ENCODE measurements at regions not wholly inside any gene's neighbourhood (a gene's known extent, or its start where the extent isn't known, plus 50 kb on each side); places are given as distances from the start of the nearest gene placed in this dataset.

DNA sequence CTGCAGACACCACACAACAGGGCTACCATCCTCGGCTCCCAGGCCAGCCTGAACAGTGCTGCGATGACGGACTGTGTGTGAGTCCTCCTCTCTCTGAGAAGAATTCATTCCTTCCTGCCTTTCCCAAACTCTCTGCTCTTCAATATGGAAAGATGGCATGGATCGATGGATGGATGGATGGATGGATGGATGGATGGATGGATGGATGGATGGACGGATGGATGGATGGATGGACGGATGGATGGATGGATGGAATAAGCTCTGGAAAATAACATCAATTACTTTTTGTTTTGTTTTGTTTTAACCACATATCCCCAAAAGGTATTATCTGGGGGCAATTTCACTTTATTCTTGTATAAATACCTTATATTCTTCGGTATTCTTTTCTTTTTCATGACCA, 151.9 kb downstream of the AKR1D1 start:
- TF ChIP-seq EZH2 (IDR thresholded peaks at IDR 0.05; ENCODE audit: insufficient read depth, low read length), result no peak
- TF ChIP-seq, protein P1, sequence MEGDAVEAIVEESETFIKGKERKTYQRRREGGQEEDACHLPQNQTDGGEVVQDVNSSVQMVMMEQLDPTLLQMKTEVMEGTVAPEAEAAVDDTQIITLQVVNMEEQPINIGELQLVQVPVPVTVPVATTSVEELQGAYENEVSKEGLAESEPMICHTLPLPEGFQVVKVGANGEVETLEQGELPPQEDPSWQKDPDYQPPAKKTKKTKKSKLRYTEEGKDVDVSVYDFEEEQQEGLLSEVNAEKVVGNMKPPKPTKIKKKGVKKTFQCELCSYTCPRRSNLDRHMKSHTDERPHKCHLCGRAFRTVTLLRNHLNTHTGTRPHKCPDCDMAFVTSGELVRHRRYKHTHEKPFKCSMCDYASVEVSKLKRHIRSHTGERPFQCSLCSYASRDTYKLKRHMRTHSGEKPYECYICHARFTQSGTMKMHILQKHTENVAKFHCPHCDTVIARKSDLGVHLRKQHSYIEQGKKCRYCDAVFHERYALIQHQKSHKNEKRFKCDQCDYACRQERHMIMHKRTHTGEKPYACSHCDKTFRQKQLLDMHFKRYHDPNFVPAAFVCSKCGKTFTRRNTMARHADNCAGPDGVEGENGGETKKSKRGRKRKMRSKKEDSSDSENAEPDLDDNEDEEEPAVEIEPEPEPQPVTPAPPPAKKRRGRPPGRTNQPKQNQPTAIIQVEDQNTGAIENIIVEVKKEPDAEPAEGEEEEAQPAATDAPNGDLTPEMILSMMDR (IDR thresholded peaks at IDR 0.05; ENCODE audit: insufficient read depth, low read depth, low read length), result no peak

Data from astrocyte (in vitro differentiated cells and primary cell).